Left renal cortex interstitium (tissue), 4 donors: ENCODE measurements at regions not wholly inside any gene's neighbourhood (a gene's known extent, or its start where the extent isn't known, plus 50 kb on each side); places are given as distances from the start of the nearest gene placed in this dataset.
A peak's percentile ranks its signal among the peaks of the same experiment; 100 is the strongest.
"Not testable (repeated sequence)": the region's sequence is repeated elsewhere in the genome, so short reads cannot be mapped to it uniquely, and the experiment has no call there.

ENCODE experiments used
- DNase-seq, 4 donors: peaks; one replicate each; pipeline ENCODE4 v3.0.0-alpha.2; 2013; ENCODE audit warnings: low read depth in 4 of 4, low spot score in 2 of 4, missing footprints in 1 of 4

DNA sequence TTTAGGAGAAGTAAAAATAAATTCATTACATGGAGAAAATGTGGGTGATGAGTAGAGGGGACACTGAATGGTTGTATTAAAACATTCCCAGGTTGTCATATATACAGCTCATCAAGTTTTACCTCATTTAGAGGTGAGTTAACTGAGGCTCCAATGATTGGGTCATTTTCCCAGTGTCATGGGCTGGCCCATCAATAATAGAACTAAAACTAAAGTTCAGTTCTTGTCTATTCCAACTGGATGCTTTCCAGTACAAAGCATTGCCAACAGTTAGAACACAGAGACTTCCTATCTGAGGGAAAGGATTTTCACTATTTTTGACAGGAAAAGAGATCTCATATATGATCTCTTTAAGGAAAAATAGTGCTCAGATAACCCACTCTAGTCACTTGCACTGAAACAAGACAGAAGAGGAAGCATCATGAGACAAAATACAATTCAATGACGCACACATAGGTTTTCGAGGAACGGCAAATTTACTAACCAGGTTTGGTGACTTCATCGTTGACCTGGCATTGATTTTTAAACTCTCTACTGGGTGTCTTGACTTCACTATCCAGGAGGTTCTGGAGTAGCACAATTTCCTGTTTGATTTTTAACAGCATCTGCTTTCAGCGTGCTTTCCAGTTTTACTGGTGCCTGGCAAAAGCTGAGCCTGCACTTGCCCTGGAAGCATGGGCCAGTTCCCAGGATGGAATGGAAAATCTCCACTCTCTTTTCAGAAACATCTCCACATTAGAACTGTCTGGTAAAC lies 195.5 kb upstream of the FBXL4 start:
- no peak for DNase-seq

DNA sequence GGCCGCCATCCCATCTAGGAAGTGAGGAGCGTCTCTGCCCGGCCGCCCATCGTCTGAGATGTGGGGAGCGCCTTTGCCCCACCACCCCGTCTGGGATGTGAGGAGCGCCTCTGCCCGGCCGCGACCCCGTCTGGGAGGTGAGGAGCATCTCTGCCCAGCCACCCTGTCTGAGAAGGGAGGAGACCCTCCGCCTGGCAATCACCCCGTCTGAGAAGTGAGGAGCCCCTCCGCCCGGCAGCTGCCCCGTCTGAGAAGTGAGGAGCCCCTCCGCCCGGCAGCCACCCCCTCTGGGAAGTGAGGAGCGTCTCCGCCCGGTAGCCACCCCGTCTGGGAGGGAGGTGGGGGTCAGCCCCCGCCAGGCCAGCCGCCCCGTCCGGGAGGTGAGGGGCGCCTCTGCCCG lies 194.2 kb upstream of the FBXL4 start:
- not testable (repeated sequence) for DNase-seq

DNA sequence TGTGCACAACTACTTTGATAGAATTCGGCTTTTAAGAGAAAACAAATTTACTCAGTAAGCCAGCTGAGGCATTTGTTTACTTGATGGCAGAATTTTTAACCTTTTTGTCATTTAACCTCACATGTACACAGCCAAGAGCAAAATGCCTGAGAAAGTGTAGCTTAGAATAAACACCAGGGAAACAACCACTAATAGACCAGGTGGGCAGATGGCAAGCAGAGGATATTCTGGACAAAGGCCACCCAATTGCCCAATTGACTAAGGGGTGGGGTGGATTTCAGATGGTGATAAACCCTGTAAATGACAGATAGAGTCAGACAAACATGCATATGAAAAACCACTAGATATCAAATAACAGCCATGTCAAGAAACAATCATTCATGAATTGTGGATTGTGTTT lies 190.7 kb upstream of the FBXL4 start:
- DNase-seq, result no peak

DNA sequence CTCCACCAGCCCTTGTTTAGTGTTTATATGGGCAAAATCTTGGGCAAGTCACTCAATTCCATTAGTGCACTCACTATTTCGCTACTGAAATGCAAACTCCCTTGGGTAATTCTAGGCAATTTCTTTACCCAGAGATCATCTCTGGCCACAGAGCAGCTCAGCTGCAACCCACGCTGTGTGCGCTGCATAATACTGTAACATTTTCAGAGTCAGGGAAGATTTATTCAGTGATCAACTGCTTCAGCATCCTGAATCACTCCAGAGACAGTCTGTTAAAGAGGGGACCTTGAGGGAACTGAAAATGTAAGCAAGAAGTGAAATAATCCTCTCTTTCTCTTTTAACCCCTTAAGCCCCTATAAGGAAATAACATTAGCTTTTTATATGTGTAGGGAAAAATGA lies 189.6 kb upstream of the FBXL4 start:
- DNase-seq, result no peak

DNA sequence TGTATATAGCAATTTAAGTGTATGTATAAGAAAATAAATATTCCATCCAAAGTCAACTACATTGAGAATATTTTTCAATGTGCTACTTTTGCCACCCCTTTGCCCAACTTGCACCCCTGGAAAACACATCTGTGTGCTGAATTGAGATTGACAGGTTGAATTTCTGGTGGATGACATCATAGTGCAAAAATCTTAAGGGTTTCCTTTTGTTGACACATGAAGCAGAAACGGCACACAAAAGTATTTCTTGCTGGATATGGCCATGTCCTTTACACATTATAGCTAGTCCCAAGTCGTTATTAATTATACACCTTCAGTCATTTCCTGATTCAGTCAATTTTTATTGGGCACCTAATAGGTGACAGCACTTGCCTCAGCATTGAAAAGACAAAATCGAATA lies 188.7 kb upstream of the FBXL4 start:
- DNase-seq, result no peak

DNA sequence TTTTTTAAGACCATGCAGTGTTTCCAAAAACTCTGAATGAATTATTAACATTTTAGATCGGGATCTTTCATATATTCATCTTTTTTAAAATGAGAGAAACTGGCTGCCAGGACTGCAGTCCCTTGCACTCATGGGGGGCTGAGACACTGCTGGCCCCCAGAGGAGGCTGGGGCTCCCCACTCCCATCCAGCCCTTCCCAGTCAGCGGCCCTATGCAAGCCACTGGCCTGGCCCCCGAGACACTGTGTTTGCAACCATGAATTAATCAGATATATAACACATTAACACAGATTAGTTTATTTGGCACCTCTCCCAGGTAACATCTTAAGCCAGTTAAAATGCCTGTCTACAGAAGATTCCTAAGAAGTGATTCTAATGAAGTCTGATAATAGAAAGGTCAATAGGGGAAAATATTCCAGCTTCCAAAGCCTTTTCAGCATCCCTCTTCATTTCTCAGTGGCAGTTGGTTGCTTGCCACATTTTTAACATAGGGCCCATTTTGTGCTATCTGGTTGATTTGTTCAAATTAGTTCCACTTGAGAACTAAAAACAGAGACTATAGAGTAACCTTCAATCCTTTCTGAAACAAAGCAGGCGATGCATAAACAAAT lies 184.4 kb upstream of the FBXL4 start:
- DNase-seq, result no peak

DNA sequence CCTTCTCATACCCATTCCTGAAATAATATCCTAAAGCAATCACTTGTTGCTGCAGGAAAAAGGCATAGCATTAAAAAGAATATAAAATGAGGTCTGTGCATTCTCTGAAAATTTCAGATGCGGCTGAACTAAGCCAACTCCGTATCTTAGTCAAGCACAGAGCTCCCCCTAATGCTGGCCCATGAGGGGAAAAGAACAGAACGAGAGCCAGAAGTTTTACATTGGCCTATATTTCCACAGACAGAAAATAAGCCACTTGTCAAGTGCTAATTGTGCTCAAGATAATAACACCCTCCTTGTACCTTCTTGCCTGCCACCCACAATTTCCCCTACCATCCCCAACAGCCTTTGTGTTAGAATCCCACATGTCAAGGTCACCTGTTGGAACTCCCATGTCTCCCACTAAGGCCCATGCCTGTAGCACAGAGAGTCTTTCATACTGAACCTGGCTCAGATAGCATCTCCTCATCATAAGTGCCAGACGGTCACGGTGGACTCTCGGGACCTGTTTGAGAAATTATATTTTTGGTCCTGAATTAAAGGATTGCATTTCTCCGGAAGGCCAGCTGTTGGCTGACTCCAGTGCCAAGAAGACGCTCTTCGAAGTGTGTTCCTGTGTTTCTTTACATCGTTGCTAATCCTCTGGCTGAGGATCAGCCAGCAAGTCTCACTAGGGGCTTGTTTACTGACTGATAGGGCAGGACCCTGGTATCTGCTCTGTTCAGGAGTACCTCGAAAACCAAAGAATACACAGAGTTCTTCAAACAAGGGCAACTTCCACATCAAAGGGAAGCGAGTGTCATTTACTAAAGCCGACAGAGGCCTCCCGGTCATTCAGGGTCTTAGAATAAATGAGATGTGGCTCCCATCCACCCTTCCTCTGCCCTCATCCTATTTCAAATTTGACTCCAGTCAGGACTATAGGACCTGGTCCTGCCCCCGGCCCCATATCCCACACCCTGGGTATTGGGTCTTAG lies 183.4 kb upstream of the FBXL4 start:
- no peak for DNase-seq

DNA sequence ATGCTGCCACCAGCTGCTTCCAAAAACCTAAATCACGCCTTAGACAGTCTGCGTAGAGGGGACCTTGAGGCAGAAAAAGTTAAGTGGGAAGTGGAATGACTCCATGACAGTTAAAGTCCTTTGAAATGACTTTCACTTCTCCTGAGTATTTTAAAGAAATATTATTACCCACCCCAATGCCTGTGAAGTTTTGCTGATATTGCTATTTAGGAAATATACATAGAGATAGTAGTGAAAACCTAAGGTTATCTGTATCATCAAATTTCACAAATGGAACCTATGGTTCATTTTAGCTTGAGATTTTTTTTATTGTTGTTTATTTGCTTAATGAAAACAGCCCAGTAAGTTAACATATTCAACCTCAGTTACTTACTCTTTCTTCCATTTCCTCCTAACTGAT lies 182.1 kb upstream of the FBXL4 start:
- no peak for DNase-seq

DNA sequence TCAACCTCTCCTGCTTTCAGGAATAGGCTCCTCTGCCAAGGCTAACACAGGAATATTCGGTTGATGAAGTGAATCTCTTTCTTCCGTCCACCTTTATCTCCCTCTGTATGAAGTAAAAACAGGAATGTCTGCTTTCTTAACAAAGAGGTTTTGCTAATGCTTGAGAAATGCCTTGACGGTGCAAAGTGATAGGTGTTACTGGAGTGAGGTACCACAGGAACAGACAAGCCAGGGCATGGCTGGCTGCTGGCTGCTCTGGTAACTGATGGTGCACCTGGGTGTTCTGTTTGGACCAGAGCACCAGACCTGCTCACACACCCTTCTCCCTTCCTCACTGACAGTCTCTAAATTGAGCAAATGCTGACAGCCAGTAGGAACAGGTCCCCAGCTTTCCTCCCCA lies 174.0 kb upstream of the FBXL4 start:
- DNase-seq, result no peak

DNA sequence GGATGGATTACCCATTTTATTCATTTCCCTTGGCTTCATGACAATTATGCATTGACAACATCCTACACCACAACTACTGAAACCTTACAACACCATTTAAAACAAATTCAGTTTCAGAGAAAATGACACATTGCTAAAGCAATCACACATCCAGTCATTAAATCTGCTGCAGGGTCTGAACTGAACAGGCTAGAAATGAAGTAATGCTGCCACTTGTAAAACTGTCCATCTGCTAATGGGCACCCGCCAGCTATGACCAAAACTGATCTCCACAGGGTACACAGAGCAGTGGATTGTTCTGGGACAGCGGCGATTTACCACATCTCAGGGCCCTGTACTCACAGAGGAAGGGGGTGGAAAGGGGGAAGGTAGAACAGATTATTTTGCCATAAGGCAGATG lies 172.9 kb upstream of the FBXL4 start:
- DNase-seq, result no peak

DNA sequence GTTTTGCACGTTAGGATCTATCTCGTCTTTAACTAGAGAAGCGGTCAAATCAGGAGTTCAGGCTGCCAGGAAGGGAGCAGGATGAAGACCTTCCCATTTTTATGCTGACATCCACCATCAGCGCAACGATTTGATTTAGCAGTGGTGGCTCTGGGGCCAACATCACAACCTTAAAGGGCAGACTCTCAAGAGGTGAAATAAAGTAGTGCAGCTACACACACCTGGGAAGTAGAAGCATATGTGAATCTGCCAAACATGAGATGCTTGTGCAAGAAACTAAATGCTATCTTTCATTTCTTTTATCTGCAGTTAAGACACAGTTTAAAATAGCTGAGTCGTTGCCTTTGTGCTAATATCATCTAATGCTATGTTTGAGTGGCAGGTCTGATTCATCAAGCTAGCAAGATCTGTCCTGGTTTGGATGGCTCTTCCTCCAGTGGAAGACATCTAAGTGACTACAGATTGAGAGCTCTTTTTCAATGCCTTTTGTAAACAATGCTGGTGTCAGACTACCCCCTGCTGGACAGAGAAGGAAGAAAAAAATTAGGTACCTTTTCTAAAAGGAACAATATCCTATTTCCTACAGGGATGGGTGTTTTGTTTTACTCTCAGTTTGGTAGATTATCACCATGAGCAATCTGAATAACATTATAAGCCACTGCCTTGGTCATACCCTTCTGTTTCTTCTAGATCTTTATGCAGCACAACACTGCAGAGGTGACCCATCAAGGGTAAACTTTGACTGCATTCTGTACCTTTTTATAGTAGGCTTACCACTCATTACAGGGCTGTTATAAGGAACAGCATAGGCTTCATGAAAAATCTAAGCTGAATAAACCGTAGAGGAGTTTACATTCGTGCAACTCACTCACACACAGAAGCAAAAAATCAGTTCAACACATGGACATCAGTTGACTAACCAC lies 171.6 kb upstream of the FBXL4 start:
- peak; percentile 11 to 49 (median 17) for DNase-seq

DNA sequence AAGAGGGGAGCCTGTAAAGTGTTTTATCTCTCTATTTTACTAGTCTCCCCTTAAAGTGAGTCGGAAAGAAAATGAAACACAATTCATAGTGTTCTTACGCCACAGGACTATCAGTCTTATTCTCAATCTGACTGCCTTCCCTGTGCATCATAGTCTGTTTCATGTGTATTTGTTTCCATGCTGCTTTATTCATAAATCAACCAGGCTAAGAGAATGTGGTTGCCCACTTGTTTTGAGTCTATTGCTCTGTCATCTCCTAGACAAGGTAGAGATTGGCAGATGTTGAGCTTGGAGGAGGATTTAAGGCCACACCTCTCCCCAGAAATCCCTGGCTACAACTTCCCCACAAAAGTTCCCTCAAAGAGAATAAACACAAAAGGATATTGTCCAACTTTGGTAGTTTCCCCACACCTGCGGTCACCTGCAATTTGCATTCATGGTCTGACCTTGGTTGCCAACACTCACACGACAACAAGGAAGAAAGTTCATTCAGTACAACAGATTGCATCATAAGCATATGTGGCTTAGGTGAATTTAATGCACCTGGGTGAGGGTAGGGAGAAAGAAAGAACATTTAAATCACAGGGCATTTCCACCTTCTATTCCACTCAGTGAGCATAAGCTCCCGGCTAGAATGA lies 167.1 kb upstream of the FBXL4 start:
- DNase-seq, result no peak

DNA sequence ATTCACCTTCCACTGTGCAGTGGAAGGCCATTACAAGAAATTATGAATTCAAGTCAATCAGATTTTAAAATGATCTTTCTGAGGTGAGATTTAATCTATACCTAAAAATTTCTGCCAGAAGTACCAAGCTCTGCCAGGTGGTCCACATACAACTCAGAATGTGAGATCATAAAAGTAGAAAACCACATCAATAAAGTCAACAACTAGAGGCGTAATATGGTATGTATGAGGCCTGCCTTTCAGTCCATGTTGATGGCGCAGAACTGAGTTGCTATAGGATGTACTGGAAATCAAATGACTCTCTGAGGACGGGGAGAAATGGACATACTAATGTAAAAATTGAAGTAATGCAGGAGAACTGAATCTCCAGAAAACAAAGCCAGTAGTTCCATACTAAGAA lies 163.8 kb upstream of the FBXL4 start:
- DNase-seq, result no peak

DNA sequence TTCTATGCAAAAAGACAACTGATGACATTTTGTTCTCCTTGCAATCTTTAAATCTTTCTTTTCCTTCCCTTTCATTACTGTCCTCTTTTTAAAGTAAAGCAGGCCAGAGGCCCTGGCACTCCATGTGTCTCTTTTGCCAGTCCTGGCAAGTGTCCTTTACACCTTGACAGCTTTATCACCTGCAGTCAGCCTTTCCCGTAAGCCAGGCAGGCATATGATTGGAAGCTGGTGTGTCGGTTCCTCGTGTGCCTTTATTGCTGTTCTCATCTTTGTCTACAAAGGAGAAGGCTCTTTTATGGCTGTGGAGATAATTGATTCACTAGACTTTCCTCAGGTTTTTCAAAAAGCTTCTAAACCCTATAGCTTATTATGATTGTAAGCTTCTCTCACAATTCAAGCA lies 162.3 kb upstream of the FBXL4 start:
- no peak for DNase-seq

DNA sequence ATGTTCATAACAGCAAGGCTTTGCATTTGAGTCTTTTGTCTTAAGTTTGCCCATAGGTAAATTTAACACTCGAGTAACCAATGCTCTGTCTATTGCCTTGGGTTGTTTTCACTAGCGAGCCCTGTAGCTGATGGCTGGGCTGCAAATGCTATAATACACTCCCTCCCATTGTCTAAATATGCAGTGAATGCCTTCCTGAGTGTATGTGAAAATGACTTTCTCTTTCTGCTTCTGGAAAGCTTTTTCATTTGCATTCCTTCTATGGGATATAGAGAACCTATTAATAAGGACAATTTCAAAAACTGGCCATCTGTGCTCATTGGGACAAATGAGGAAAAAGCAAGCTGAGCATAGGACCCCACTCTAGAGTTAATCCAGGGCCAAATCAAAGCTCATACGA lies 156.5 kb upstream of the FBXL4 start:
- DNase-seq, result no peak

DNA sequence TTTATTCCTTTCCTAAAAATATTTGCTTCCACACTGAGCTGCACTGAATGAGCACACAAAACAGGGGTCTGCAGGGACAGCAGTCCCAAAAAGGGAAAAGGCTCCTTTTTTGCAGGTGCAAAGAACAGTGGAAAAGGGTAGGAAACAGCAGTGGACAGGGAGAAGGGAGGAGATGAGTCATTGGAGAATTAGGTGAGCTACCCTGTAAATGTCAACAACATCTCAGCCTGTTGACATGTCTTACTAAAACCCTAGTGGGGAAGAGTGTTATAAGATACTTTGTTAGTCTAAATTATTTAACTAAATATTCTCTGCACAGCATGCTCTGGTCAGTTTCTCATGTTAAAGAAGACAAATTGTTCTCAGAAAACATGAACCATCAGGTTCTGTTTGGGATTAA lies 151.5 kb upstream of the FBXL4 start:
- no peak for DNase-seq

DNA sequence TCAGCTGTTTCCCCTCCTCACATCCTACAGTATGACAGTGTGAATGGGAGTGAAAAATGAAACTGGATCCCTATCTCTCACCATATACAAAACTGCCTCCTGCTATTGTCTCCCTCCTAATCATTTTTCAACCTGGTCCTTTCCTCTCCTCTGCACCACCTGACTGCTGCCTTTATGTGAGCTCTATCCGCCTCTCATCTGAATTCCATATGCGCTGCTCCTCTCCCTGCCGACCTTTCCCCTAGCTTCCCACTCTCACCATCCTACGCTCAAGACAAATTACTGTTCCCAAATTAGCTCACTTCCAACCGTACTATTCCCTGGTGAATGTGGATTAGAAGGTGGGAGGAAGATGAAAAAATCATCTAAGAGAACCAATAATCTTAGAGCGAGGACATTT lies 148.4 kb upstream of the FBXL4 start:
- DNase-seq, result no peak

DNA sequence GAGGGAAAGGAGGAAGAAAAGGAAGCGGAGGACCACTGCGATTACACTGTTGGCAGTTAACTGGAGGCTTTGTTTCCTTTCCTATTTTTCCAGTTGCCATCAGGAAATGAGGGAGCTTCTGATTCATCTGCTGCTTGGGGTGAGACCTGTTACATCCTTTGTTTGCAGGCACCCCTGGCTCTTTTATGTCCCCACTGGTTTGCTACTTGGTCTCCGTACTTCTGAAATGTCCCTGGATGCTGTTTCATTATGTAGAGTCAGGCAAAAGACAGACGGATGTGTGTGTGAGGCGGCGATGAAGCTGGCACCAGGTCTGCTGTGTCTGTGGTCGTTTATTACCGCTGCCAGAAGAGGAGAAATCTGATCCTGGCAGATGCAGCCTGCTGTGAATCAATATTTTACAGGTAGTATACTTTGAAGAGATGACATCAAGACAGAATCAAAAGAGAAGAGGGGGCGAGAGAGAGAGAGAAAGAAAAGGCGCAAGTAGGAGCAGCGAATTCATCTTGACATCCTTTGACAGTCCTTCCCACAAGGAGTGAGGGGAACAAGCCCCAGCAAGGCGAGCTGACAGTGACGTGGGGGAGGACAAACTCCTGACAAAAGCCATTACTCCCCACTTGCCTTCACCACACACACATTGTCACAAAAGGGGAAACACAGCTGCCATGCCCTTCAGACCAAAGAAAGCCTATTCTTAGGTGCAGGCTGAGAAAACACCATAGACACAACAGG lies 145.9 kb upstream of the FBXL4 start:
- DNase-seq, result peak in 3 of 4 donors; percentile 17 to 39 (median 18)

DNA sequence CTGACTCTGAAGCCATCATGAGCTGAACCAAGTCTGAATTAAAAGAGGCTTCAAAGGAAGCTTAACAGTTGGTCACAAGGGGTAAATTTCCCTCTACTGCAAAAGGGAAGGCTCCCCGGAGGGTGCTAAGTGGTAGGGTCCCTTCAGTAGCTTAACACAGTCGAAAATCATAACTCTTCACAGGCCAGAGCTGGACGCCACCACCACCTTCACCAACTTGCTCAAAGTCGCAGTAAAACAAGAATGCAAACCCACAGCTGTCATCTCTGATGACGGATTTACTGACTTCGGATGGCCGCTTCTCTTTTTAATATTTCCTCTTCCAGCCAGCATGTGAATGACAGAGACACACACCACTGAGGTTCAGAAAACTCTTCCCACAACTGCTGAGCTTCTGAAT lies 144.7 kb upstream of the FBXL4 start:
- DNase-seq, result no peak
